ENCODE measurements at regions not wholly inside any gene's neighbourhood (a gene's known extent, or its start where the extent isn't known, plus 50 kb on each side); places are given as distances from the start of the nearest gene placed in this dataset.

- DNase-seq, result no peak
Observed at GRCh38 chr1:187326557-187326956, 497.8 kb downstream of the PLA2G4A start.

DNA sequence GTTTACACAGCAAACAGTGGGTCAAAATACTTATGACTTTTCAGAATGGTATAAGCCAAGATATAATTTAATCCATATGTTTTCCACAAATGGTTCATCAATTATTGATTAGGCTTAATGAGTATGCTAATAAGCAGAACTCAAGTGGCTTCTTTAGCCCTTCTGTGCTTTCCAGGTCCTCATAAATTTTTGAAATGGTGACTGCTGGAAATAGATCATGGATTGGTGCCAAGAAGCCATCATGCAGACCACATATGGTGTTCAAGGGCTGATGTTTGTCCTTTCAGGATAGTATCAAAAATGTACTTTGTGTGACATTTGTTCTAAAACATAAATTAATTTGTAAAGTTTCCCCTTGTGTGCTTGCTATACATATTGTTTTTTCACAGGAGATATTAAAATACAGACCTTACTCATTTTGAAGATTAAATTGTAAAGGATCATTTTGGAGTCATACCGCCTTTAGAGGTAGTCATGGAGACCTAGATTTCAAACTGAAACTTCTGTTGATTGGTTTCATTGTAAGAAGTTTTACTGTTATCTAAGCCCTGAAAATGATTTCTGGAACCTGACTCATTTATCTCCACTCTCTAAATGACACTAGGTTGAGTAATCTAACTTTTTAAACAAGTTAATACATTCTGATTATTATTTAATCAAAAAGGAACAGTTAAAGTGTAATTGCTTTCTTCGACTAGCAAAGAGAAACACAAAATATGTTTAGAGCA, 507.9 kb downstream of the PLA2G4A start:
- DNase-seq, result peak; percentile 51

DNA sequence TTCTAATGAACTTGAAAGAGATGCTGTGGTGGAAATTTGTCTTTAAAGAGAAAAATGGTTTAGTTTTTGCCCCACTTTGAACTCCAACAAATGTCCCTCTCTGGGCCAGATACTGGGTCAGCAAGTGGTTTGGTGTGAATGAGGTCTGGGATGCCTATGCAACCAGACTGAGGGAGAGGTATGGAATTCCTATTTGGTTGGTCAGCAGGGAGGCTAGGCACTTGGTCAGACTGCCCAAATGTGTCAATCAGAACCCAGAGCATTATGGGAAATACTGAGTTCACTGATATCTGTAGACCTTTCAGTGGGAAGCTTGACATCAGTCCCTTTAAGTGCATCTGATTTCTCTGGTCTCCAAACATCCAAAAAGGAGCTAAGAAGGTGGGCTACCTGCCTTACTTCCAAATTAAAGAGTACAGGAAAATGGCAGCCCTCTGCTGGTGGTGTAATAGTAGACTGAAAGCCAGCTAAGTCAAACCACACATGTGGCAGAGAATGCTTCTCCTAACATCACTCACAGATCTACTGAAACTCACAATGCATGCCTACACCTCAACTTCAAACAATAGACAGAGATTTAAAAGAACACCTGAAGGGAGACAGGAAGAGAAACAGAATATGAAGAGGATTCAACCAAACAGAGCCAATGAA, 510.1 kb downstream of the PLA2G4A start:
- no peak for DNase-seq

- DNase-seq, result no peak
Observed at GRCh38 chr1:187342495-187342894, 513.7 kb downstream of the PLA2G4A start.

- DNase-seq, result no peak
Observed at GRCh38 chr1:187374082-187374481, 545.3 kb downstream of the PLA2G4A start.

DNA sequence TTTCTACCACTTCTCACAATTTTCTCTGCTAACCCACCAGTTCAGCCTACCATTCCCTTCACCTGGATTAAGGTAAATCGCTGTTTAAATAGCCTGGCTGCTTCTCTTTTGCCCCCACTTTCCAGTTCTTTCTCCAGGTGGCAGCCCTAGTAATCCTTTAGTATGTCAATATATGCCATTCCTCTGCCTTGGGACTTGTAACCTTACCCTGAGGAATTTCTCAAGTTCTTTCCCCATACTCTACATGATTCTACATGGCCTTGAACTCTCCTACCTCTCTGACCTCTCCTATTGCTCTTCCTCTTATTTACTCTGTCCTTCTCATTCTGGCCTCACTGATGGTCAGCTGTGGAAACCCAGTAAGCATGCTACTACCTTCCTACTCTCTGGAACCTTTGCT, 546.0 kb downstream of the PLA2G4A start:
- no peak for DNase-seq

DNA sequence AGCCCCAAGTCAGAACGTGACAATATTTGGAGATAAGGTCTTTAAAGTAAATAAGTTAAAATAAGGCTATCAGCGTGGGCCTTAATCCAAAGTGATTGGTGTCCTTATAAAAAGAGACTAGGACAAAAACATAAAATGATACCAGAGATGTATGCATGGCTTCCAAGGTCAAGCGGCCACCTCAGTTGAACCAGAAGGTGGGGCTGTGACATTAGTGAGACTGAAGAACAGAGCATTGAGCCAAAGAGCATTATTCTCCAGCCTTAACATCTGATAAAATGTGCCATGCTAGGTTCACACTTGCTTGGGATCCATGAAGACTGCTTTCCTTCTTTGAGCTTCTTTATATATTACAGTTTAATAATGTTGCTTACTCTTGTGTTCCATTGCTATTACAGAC, 554.6 kb downstream of the PLA2G4A start:
- no peak for DNase-seq

DNA sequence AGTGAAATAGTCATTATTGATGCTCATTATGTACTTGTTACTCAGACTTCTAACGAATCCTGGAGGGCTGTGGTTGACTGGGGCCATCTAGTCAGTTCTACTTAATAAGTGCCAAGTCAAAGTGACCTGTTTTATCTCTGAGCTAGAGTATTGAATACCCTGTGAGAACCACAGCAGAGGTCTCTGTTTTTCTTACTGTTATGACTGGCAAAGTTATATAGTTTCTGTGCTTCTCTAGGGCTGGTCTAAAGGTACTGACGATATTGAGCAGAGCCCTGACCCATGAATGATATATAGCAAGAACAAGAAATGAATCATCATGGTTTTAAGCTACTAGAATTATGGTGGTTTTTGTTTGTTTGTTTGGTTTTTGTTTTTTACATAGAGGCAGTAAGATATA, 555.8 kb downstream of the PLA2G4A start:
- no peak for DNase-seq

- DNase-seq, result no peak
Observed at GRCh38 chr1:187390215-187390818, 561.6 kb downstream of the PLA2G4A start.

DNA sequence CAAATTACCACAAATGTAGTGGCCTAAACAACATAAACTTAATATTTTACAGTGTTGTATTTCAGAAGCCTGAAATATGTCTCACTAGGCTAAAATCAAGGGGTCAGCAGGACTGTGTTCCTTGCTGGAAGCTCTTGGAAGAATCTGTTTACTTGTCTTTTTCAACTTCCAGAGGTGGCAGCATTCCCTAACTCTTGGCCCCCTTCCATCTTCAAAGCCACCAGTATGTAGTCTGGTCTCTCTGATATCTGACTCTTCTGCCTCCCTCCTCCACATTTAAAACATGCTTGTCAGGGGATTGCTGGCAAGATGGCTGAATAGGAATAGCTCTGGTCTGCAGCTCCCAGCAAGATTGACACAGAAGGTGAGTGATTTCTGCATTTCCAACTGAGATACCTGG, 567.5 kb downstream of the PLA2G4A start:
- no peak for DNase-seq

GRCh38 chr1:187396929-187397796, 568.4 kb downstream of the PLA2G4A start:
- no peak for DNase-seq

DNA sequence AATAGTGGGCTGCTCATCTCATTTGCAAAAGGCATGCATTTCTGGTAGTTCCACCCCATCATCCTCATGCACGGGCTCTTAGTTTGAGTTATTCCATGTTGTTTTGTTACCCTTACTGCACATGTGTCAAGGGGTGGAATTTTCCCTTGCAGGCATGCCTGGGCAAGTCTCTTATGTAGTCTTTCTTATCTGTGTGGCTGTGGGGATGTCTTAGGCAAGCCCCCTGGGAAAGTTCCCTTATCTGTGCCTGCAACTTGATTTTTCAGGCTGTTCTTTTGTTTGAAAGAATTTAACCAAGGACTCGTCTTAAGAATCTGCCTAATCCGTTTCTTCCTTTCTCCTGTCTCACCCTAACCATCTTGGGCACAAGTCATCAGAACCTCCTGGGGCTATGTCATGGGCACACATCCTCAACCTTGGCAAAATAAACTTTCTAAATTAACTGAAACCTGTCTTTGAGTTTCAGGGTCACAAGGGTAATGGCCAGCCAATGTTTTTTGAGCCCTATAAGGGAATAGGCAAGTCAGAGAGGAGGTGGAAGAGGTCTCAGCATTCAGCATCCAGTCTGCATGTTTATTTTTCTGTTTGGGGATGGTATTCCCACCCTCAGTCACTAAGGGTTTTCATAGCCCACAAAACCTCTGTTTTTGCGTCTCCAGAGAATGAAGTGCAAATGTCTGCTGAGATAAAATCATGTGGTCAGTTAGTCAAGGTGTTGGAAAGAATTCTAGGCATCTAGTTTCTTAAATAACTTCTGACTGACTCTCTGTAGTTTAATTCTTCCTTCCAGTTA, 579.7 kb downstream of the PLA2G4A start:
- DNase-seq, result no peak

DNA sequence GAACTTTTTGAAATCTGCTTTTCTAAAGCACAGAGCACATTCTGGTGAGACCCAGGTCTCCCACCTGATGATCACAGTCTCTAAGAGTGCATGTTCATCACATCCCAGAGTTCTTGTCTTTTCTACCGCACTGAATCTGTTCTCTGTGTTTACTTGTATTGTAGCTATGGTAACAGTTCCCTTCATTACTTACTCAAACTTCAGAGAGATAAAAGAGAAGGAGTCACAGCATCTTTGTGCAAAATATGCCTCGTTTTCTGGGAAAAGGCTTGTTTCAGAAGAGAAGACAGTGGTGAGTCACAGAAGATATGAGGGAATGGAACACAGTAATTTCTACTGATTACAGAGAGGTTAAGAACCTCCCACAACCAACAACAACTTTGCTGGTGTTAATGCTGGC, 580.6 kb downstream of the PLA2G4A start:
- DNase-seq, result no peak

DNA sequence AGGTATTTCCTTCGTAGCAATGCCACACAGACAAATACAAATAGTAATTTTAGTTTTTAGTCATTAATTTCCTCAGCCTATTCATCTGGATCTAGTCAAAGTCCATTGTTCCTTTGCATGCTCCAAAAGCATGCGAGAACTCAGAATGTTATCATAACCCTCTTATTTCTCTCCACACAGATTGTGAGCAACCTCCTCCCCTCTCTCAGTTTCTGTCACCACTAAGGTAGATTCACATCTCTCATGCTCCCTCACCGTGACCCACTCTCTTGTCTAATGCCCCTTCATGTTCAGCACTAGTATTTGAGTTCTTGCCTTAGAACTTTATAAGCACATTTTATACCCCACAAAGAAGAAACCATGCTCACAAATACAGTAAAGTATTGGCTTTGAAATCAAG, 582.4 kb downstream of the PLA2G4A start:
- no peak for DNase-seq

- no peak for DNase-seq
Observed at GRCh38 chr1:187413405-187414169, 584.8 kb downstream of the PLA2G4A start.

DNA sequence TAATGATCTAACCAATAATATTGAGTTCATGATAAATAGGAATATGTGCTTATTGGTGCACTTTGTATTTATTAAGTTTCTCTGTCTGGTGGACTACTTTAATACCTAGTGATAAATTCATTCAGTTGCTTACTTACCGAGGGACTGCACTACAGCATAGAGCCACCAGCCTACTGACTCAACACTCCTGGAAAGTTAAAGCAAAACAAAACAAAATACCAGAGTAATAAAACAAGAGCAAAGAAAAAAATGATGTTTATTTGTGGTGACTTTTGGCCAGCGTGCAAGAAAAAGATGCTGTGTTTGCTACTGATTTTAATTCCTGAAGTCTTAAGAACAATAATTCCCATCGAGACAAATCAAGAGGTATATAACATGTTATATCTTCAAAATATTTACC, 586.3 kb downstream of the PLA2G4A start:
- no peak for DNase-seq

GRCh38 chr1:187417520-187417919, 588.8 kb downstream of the PLA2G4A start:
- DNase-seq, result no peak

GRCh38 chr1:187433598-187433997, 604.8 kb downstream of the PLA2G4A start:
- DNase-seq, result no peak

GRCh38 chr1:187442603-187443002, 613.9 kb downstream of the PLA2G4A start:
- no peak for DNase-seq

DNA sequence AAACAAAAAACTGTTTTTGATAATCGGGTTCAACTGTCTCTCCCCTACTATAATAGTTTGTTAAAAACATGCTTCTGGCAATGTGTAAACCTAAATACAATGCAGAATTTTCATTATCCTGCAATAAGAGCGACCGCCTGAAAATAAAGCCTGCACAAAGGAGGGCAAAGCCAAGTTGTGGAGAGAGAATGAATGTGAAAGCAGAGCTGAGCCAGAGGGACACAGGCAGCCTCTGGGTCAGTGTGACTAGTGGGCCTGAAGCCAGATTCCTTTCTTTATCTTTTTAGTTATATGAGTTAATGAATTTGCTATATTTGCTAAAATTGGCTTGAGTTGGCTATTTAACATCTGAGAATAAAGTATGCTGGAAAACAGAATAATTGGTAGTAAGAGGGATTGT, 615.2 kb downstream of the PLA2G4A start:
- no peak for DNase-seq

DNA sequence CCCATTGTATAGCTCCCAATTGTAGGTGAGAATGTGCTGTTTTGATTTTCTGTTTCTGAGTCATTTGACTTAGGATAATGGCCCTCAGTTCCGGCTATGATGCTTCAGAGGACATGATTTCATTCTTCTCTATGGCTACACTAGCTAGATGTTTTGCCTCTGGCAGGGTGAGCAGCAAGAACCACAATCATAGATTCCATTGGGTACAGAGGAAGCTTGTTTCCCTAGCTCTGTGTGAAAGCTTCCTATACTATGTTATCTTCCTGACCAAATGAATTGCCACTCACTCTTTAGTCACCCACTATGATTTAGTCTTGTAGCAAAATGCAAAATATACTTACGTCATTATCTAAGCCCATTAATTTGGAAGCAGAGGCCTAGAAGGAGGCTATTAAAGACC, 616.3 kb downstream of the PLA2G4A start:
- DNase-seq, result no peak

DNA sequence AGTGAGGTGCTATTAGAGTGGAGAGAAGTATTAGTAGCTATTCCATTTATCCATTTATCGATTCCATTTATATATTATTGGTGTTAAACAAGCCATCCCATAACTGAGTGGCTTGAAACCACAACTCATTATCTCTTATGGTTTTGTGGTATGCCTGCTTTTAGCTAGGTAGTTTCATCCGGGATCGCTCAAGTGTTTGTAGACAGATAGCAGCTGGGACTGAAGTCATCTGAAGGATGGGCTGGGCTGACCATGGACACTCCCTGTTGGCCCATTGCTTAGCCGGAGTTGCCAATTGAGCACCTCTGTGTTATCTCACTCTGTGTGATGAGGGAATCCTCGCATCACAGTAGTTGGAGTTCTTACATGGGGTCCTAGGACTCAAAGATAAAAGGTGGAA, 622.5 kb downstream of the PLA2G4A start:
- no peak for DNase-seq

Data from NCI-H1694 (cell line).